HG02970 (cell line): ENCODE measurements at regions not wholly inside any gene's neighbourhood (a gene's known extent, or its start where the extent isn't known, plus 50 kb on each side); places are given as distances from the start of the nearest gene placed in this dataset.

Source experiments
- ATAC-seq: cut with Tn5 transposase; IDR thresholded peaks from one replicate; pipeline ENCODE4 v1.9.1; 2021; ENCODE audit warnings: mild to moderate bottlenecking, moderate library complexity, moderate number of reproducible peaks; ENCODE audit not compliant: unreplicated experiment, low FRiP score

- no peak for ATAC-seq
Observed at GRCh38 chr5:118778941-118779340, 209.4 kb downstream of the DTWD2 start.

DNA sequence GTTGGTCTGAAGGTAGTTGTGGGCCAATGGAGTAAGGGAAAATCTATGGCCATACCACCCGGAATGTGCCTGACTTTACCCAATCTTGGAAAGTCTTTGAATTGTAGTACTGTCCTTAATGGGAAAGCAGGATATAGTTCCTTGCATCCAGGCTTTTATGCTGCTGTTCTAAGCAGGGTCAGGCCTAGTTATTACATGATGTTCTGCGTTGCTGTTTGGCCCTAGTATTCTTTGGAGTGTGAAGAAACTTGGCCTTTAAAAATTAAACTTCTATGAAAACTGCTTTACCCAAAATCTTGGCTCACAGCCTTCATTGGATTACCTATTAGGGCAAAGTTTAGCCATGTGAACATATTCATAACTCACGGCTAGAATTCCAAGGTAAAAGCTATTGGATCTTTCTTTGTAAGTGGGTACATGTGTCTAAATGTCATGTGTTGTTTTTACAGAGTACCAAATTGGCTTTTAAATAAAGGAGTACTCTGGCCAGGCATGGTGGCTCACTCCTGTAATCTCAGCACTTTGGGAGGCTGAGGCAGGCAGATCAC is 211.1 kb downstream of the DTWD2 start:
- ATAC-seq = no peak

GRCh38 chr5:118776755-118777154 is 211.6 kb downstream of the DTWD2 start:
- peak; percentile 41 for ATAC-seq

DNA sequence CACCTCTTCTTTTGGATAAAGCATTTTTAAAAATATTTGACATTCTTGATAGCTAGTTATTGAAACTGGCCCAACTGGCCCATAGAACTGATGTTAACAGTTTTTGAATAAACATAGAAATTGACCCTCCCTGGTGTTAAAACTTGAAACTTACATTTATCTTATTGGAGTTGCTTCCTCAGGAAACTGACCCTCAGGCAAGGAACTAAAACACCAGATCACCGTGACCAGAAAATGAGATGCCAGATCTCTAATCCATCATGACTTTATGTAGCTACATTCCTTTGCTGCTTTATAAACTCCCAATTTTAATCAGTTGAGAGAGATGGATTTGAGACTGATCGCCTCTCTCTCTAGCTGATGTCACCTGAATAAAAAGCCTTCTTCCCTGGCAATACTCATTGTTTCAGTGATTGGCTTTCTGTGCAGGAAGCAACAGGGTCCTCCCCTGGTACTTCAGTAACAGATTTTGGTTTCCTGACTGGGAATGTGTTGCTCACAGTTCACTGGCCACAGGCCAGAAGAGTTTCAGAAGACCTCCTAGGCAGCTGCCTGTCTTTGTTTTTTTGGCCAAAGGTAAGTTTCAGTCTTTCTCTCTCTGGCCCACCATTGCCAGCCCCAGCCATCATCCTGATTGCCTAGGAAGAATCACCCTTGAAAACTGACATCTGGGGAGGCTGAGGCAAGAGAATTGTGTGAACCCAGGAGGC is 212.4 kb downstream of the DTWD2 start:
- no peak for ATAC-seq

- ATAC-seq = no peak
Observed at GRCh38 chr5:118768607-118769175, 219.7 kb downstream of the DTWD2 start.

- ATAC-seq = no peak
Observed at GRCh38 chr5:118762291-118762690, 226.1 kb downstream of the DTWD2 start.

GRCh38 chr5:118761814-118762213 is 226.5 kb downstream of the DTWD2 start:
- no peak for ATAC-seq

DNA sequence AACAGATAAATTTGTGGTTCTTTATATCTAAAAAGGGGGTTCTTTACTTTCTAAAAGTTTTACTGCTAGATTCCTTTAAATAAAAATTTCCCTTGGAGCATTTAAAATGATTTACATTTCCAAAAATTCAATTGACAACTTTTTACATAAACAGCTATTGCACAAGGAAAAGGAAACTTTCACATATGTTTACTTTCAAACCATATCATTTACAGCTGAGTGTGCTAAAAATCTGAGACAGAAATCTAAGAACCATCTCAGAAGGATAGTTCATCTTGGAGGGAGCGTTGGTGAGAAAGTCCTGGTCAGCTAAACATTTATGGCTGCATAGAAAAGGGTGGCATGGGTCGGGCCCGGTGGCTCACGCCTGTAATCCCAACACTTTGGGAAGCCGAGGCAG is 235.4 kb downstream of the DTWD2 start:
- no peak for ATAC-seq

DNA sequence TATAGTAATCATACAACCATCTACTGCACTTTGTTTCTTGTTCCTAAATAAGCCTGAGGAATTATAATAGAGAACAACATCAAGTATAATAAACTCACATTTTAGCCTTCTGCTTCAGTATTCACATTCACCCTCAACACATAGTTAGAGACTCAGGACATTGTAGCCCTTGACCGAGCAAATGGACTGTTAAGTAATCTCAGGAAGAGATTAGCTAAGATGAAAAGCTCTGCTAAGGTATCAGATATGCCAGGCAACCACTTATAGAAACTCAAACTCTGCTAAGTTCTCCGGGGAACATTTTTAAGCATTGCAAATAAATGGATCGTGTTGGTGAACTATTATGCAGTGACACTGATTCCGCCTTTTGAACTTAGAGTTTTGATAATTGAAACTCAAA is 252.0 kb downstream of the DTWD2 start:
- no peak for ATAC-seq

- no peak for ATAC-seq
Observed at GRCh38 chr5:118733394-118733793, 255.0 kb downstream of the DTWD2 start.

DNA sequence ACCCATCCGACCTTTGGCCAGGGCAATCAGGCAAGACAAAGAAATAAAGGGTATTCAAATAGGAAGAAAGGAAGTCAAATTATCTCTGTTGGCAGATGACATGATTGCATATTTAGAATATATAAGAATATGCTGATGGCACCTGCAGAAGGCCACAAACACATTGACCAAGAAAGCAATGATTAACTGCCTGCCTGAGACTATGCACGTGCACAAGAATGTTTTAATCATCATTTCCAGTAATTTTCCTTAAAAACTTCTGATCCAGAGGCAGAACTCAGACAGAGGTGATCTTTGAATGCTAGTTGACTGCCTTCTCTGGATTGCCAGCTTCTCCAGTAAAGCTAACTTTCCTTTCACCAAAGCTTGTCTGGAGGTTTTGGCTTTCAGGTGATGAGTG is 260.2 kb downstream of the DTWD2 start:
- ATAC-seq = no peak

- no peak for ATAC-seq
Observed at GRCh38 chr5:118726891-118727290, 261.5 kb downstream of the DTWD2 start.

DNA sequence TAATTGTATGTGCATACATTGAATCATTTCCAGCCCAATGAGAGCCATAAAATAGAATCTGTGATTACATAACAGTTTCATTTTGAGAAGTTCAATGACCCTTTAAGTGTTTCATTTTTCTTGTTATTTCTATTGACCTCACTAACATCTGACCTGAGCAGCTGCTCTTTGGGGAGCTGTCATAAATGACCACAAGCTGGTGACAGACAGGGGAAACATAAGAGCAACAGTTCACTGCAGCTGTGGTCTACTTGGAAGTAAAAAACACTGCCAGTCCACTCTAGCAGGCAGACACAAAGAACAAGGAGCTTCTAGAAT is 265.4 kb downstream of the DTWD2 start:
- ATAC-seq = peak; percentile 78

GRCh38 chr5:118722122-118723020 is 266.0 kb downstream of the DTWD2 start:
- peak; percentile 48 for ATAC-seq

DNA sequence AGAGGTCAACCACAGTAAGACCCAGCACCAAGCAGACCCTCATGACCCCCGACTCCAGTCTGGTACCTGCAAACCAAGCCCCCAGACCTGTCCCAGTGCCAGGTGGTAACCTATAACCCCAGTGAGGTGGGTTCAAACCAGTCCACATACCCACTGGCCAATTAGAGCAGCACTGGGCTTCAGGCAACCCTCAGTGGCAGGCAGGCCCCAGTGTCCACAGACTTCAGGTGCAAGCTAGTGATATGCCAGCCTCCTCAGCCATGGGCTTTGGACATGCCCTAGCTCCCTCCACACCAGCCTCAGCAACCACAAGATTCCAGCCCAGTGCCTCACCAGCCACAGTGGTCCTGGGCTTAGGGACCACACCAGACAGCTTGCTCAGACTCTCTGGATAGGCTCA is 276.6 kb downstream of the DTWD2 start:
- no peak for ATAC-seq

GRCh38 chr5:118705959-118706667 is 282.2 kb downstream of the DTWD2 start:
- ATAC-seq = no peak

GRCh38 chr5:118703241-118703640 is 285.1 kb downstream of the DTWD2 start:
- no peak for ATAC-seq

DNA sequence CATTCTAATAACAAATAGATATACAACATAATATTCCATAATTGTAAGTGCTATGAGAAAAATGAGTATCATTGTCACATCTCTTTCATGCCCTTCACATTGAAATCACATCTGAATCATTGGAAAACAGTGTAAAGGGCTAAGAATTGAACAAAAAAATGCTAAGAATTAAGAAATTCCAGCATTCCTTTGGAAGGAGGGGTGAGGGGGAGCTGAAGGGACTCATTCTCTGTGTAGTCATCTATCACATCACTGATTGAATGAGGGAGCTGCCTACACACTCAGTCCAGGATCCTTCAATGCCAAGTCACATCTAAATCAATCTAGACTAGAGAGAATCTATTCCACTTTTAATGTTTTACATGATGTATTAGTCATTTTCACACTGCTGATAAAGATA is 286.6 kb downstream of the DTWD2 start:
- no peak for ATAC-seq

- ATAC-seq = no peak
Observed at GRCh38 chr5:118700510-118700909, 287.8 kb downstream of the DTWD2 start.

GRCh38 chr5:118698774-118699173 is 289.6 kb downstream of the DTWD2 start:
- no peak for ATAC-seq

- no peak for ATAC-seq
Observed at GRCh38 chr5:118696076-118696475, 292.3 kb downstream of the DTWD2 start.
